IPS-15b (cell line): ENCODE measurements at regions not wholly inside any gene's neighbourhood (a gene's known extent, or its start where the extent isn't known, plus 50 kb on each side); places are given as distances from the start of the nearest gene placed in this dataset.
"Not testable (repeated sequence)": the region's sequence is repeated elsewhere in the genome, so short reads cannot be mapped to it uniquely, and the experiment has no call there.

Source experiments
- H3K27me3 ChIP-seq: one replicate; pipeline ENCODE4 v1.6.1; 2013; ENCODE audit warnings: low read length; ENCODE audit not compliant: control insufficient read depth, insufficient read depth
- H3K36me3 ChIP-seq: one replicate; pipeline ENCODE4 v1.6.1; 2013; ENCODE audit warnings: low read length; ENCODE audit not compliant: control insufficient read depth, insufficient read depth
- H3K4me1 ChIP-seq: one replicate; pipeline ENCODE4 v1.6.1; 2013; ENCODE audit warnings: mild to moderate bottlenecking, low read length; ENCODE audit not compliant: control insufficient read depth, insufficient read depth
- H3K4me3 ChIP-seq: one replicate; pipeline ENCODE4 v1.5.1; 2013; ENCODE audit warnings: low read depth, low read length
- H3K9ac ChIP-seq: one replicate; pipeline ENCODE4 v1.6.1; 2013; ENCODE audit warnings: low read depth, mild to moderate bottlenecking, low read length
- H3K9me3 ChIP-seq: one replicate; pipeline ENCODE4 v1.6.1; 2013; ENCODE audit warnings: mild to moderate bottlenecking, low read length; ENCODE audit not compliant: control insufficient read depth, insufficient read depth

- Histone ChIP-seq H3K9me3 (no peaks in the 10 kb centered on the region), H3K9ac (no peak overlapping the region), H3K4me1 (no peaks in the 10 kb centered on the region), H3K36me3 (no peaks in the 10 kb centered on the region), H3K4me3 (no peak overlapping the region), H3K27me3 (no peaks in the 10 kb centered on the region)
Measured at GRCh38 chr4:147220833-147221232, 260.1 kb upstream of the EDNRA start.

- no peaks in the 10 kb centered on the region for H3K27me3 ChIP-seq
- no peak overlapping the region for H3K9ac ChIP-seq
- H3K9me3 ChIP-seq, result no peaks in the 10 kb centered on the region
- no peaks in the 10 kb centered on the region for H3K4me1 ChIP-seq
- H3K4me3 ChIP-seq, result no peak overlapping the region
- no peaks in the 10 kb centered on the region for H3K36me3 ChIP-seq
Measured at GRCh38 chr4:147222906-147223305, 258.0 kb upstream of the EDNRA start.

GRCh38 chr4:147223576-147223975, 257.3 kb upstream of the EDNRA start:
- Histone ChIP-seq H3K36me3 (no peaks in the 10 kb centered on the region), H3K4me3 (no peak overlapping the region), H3K27me3 (no peaks in the 10 kb centered on the region), H3K9ac (no peak overlapping the region), H3K9me3 (no peaks in the 10 kb centered on the region), H3K4me1 (no peaks in the 10 kb centered on the region)

GRCh38 chr4:147236806-147237205, 244.1 kb upstream of the EDNRA start:
- H3K9me3 ChIP-seq, result no peaks in the 10 kb centered on the region
- no peaks in the 10 kb centered on the region for H3K36me3 ChIP-seq
- H3K4me3 ChIP-seq, result no peak overlapping the region
- no peak overlapping the region for H3K9ac ChIP-seq
- H3K4me1 ChIP-seq, result no peaks in the 10 kb centered on the region
- no peaks in the 10 kb centered on the region for H3K27me3 ChIP-seq

- H3K4me3 ChIP-seq, result no peak overlapping the region
- no peak overlapping the region for H3K9ac ChIP-seq
- H3K27me3 ChIP-seq, result no peaks in the 10 kb centered on the region
- no peaks in the 10 kb centered on the region for H3K4me1 ChIP-seq
- H3K9me3 ChIP-seq, result no peaks in the 10 kb centered on the region
- H3K36me3 ChIP-seq, result no peaks in the 10 kb centered on the region
Measured at GRCh38 chr4:147244786-147245185, 236.1 kb upstream of the EDNRA start.

- H3K27me3 ChIP-seq, result no peaks in the 10 kb centered on the region
- H3K9ac ChIP-seq, result no peak overlapping the region
- no peaks in the 10 kb centered on the region for H3K9me3 ChIP-seq
- H3K36me3 ChIP-seq, result no peaks in the 10 kb centered on the region
- no peak overlapping the region for H3K4me3 ChIP-seq
- H3K4me1 ChIP-seq, result no peaks in the 10 kb centered on the region
Measured at GRCh38 chr4:147246096-147246495, 234.8 kb upstream of the EDNRA start.

GRCh38 chr4:147246528-147246927, 234.4 kb upstream of the EDNRA start:
- H3K4me1 ChIP-seq, H3K36me3 ChIP-seq, H3K27me3 ChIP-seq, H3K9me3 ChIP-seq, H3K9ac ChIP-seq, H3K4me3 ChIP-seq: not testable (repeated sequence)

GRCh38 chr4:147247579-147247978, 233.3 kb upstream of the EDNRA start:
- Histone ChIP-seq H3K9ac (no peak overlapping the region), H3K27me3 (no peaks in the 10 kb centered on the region), H3K4me3 (no peak overlapping the region), H3K4me1 (no peaks in the 10 kb centered on the region), H3K36me3 (no peaks in the 10 kb centered on the region), H3K9me3 (no peaks in the 10 kb centered on the region)

GRCh38 chr4:147250062-147250461, 230.8 kb upstream of the EDNRA start:
- Histone ChIP-seq H3K9me3 (no peaks in the 10 kb centered on the region), H3K36me3 (no peaks in the 10 kb centered on the region), H3K27me3 (no peaks in the 10 kb centered on the region), H3K9ac (no peak overlapping the region), H3K4me3 (no peak overlapping the region), H3K4me1 (no peaks in the 10 kb centered on the region)

GRCh38 chr4:147255268-147255667, 225.6 kb upstream of the EDNRA start:
- not testable (repeated sequence) for H3K27me3 ChIP-seq, H3K36me3 ChIP-seq, H3K4me1 ChIP-seq, H3K9ac ChIP-seq, H3K9me3 ChIP-seq, H3K4me3 ChIP-seq

GRCh38 chr4:147259271-147259670, 221.6 kb upstream of the EDNRA start:
- H3K9me3 ChIP-seq, H3K36me3 ChIP-seq, H3K27me3 ChIP-seq, H3K4me1 ChIP-seq, H3K9ac ChIP-seq, H3K4me3 ChIP-seq: not testable (repeated sequence)

- Histone ChIP-seq H3K4me1 (no peaks in the 10 kb centered on the region), H3K9me3 (no peaks in the 10 kb centered on the region), H3K27me3 (no peaks in the 10 kb centered on the region), H3K4me3 (no peak overlapping the region), H3K36me3 (no peaks in the 10 kb centered on the region), H3K9ac (no peak overlapping the region)
Measured at GRCh38 chr4:147284256-147284835, 196.6 kb upstream of the EDNRA start.

GRCh38 chr4:147284935-147285334, 196.0 kb upstream of the EDNRA start:
- Histone ChIP-seq H3K4me1 (no peaks in the 10 kb centered on the region), H3K9ac (no peak overlapping the region), H3K36me3 (no peaks in the 10 kb centered on the region), H3K4me3 (no peak overlapping the region), H3K27me3 (no peaks in the 10 kb centered on the region), H3K9me3 (no peaks in the 10 kb centered on the region)
